AG20443 (cell line): ENCODE measurements at regions not wholly inside any gene's neighbourhood (a gene's known extent, or its start where the extent isn't known, plus 50 kb on each side); places are given as distances from the start of the nearest gene placed in this dataset.

Source experiments
- DNase-seq: peaks from one replicate; pipeline ENCODE4 v3.0.0; 2012; ENCODE audit warnings: low spot score, mixed read lengths

- no peak for DNase-seq
These were observed 202.8 kb upstream of the CITED2 start for GRCh38 chr6:139577124-139577762.

DNA sequence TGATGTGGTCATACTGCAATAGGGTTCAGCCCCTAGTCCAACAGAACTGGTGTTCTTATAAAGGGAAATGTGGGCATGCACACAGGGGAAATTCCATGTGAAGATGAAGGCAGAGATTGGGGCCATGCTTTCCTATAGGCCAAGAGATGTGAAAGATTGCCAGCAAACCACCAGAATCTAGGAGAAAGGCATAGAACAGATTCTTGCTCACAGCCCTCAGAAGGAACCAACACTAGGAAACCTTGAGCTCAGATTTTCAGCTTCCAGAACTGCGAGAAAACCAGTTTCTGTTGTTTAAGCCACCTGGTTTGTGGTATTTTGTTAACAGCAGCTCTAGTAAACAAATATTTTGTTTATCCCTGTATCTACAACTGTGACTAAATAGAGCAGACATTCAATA is 197.6 kb upstream of the CITED2 start:
- DNase-seq: no peak

DNA sequence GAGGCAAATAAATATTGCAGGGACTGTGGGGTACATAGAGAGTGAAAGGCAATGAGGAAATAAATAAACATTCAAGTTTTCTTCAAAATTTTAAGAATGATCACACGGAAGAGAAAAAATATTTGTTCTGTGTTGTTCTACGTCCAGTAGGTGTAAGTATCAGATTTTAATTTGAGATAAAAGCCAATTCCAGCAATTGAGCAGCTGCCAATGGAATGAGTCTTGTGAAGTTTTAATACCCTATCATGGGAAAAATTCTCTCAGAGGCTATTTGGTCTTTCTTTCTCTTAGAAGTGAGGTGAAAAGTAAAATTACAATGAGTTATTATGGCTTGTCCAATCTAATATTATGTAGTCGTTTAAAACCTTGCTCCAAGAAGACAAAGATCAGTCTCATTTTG is 195.7 kb upstream of the CITED2 start:
- DNase-seq: no peak

DNA sequence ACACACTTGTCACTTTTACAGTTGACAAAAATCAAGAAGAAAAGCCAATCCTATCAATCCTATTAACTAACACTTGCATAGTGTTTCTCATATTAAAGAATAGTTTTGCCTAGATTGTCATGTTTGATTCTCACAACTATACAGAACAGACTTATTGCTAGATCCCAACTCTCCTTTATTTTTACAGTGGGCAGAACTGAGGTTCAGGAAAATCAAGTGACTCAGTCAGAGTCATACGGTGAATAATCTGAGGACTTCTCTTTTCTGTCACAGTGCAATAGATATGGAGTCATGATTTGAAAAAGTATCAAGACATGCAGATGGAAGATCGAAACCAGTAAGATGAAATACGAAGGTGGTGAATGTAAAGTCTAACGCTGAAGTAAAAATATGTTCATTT is 195.1 kb upstream of the CITED2 start:
- no peak for DNase-seq

DNA sequence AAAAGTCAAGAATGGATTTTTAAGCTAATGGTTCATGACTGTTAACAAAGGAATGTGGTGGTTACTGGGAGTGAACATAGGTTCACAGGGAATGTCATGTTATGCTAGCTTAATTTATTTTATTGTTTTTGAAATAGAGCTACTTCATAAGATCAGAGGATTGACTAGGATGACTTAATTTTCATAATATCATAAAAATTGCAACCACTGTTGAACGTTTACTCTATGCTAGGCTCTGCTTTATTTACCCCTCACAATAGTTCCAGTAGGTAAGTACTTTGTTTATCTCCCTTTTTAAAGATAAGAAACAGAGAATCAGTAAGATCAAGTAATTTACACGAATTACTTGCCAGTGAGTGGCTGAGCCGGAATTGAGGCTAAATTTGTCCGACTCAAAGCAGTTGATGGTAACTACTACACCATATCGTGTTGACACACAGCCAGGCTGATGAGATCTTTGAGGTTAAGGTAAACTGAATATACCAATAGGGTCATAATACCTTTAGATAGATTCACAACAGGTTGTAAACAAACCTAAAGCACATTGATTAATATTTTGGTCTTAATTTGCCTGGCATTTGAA is 194.6 kb upstream of the CITED2 start:
- DNase-seq: peak; percentile 74

- DNase-seq: no peak
These were observed 193.9 kb upstream of the CITED2 start for GRCh38 chr6:139568151-139568955.

- no peak for DNase-seq
These were observed 192.6 kb upstream of the CITED2 start for GRCh38 chr6:139567095-139567494.

GRCh38 chr6:139565591-139565990 is 191.1 kb upstream of the CITED2 start:
- no peak for DNase-seq

DNA sequence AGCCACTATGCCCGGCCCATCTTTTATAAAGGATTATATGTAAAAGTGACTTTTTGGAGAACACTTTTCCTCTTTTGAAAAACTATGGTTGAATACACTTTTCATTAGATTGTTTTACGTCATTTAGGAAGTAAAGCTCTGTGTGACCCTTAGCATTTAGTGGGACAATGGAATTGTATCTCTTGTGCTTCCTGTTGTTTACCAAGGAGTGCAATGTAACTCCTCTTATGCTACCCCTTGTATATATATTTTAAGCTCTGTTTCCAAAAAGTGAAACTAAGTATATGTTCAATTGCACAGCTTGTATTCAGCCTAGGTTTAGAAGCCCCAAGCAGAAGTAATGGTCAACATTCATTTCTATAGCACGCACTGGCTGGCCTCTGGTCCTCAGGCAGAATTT is 183.1 kb upstream of the CITED2 start:
- no peak for DNase-seq

DNA sequence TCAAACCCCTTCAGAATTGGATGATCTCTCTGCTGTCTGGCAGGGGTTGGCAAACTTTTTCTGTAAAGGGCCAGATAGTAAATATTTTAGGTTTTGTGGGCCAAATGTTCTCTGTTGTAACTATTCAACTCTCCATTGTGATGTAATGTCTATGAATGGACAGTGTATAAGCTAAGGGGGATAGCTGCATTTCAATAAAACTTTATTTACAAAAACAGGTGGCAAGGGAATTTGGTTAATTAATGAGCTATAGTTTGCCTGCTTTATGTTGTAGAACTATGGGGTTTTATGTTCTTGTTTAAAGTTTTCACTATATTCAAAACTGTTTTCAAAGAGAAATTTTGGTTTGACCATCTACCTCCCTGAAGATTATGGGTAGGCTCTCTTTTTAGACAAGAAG is 182.1 kb upstream of the CITED2 start:
- DNase-seq: no peak

DNA sequence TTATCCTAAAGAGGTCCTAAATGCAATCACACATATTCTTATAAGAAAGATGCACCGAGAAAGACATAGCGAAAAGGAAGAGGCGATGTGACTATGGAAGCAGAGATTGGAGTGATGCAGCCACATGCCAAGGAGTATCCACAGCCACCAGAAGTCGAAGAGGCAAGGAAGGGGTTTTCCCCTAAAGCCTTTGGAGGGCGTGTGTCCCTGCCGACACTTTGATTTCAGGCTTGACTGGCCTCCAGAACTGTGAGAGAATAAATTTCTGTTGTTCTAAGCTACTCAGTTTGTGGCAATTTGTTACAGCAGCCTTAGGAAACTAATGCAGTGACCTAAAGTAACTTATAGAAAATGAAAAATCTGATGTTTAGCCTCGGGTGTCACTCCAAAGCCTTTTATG is 179.5 kb upstream of the CITED2 start:
- DNase-seq: no peak

- no peak for DNase-seq
These were observed 176.9 kb upstream of the CITED2 start for GRCh38 chr6:139551376-139551775.

DNA sequence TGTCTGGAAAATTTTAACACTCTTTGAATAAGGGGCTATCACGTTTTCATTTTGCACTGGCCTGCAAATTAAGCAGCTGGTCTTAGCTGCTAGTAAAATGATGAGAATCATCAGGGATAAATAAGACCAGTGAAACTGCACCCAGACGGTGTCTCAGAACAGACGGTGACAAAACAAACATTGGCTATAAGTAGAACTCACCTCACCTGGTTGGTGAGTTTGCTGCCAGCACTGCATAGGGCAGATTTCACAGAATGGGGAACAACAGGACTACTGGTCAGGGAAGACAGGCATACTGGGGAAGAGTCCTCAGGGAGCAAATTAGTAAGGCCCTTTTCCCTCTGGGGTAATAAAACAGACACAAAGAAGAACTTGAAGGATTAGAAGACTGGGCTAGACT is 175.9 kb upstream of the CITED2 start:
- no peak for DNase-seq

GRCh38 chr6:139549561-139550070 is 175.2 kb upstream of the CITED2 start:
- no peak for DNase-seq

DNA sequence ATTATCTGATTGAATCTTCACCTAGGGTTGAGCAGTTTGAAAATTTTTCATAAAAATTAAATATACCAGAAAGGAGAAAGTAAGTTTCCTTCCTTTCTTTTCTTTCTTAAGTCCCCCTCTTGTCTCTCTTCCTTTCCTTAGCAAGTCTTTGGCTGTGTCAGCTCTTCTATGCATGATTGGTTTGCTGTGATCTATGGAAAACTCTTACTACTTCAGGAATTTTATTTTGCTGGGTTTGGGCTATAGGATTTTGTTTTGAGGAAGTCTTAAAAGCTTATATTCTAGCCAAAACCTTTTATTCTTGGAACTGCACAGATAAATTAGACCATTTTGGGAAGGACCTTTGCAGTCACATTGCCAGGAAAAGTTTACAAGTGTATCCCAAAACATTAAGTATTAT is 173.4 kb upstream of the CITED2 start:
- DNase-seq: no peak

DNA sequence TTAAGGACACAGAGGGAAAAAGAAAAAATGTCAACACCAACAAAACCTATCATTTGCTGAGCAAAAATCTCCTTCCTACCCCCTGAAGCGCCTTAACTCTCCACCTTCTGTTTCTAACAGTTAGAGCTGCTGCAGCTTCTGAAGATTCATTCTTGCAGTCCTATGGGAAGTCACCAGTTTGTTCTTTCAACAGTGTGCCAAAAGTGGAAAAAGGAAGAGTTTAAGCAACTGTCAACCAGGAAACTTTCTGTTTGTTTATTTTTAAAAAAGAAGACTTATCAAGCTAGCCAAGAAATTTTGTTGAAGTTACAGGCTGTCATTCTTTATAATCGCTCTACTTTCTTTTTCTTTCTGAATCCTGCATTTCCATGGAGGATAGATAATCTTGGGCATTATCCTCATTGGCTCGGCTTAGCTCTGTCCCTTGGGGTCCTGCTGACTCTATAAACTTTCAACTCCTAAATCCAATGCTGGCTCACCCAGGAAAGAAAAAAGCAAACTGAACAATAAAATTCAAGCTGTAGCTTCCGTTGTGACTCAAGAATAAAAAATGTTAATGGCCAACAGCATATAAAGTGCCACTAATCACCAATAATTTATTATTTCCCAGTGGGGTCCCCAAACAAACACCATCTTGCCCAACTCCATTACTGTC is 172.8 kb upstream of the CITED2 start:
- DNase-seq: no peak

GRCh38 chr6:139546106-139546472 is 171.6 kb upstream of the CITED2 start:
- no peak for DNase-seq

- DNase-seq: no peak
These were observed 171.0 kb upstream of the CITED2 start for GRCh38 chr6:139545206-139546105.

DNA sequence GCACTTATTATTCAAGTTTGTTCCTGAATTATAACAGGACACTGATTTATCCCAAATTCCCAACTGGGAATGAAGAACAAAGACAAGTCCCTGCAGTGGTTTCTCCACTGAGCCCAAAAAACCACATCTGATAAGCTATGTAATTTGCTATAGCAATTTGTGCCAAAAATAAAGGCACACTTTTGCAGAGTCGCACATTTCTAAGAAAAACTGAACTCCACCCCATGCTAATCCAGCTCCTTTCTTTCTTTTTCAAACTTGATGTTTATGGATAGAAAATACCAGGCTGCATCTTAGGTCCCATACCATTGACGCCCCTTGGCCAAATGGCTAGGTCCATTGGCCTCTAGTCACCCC is 170.2 kb upstream of the CITED2 start:
- DNase-seq: no peak

- no peak for DNase-seq
These were observed 167.9 kb upstream of the CITED2 start for GRCh38 chr6:139542351-139542750.

DNA sequence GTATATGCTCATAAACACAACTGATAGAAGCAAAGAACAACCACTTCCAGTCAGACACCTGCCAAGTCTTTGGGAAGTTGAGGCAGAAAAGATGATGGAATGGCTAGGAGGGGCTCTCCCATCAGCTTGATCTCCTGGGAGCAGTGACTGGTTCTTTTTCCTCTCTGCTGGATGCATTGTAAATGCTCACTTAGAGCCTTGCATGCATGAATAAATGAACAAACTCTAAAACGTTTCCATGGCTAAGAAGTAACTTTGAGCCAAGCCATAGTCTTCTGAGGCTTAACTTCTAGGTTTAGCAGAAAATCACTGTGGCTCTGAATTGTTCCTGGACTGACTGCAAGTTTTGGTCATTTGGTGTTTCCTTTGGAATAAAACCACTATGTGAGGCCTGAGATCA is 166.4 kb upstream of the CITED2 start:
- no peak for DNase-seq

DNA sequence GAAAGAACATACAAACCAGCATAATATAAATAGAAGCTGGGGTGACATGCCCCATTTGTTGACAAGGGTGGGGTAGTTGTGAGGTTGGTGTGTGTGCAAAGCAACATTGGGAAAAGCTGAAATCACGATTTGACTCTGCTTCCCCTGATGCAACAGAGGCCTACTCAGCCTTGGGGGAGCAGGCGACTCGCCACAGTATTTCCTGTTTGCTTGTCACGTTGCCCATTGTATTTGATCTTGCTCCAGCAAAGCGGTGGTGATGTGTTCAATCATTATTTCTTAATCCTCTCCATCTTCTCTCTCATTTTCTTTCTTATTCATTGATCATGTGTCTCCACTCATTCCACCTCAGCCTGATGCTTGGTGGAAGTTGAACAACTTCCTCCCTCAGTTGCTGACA is 165.8 kb upstream of the CITED2 start:
- DNase-seq: peak; percentile 75
